ENCODE measurements at regions not wholly inside any gene's neighbourhood (a gene's known extent, or its start where the extent isn't known, plus 50 kb on each side); places are given as distances from the start of the nearest gene placed in this dataset.

DNA sequence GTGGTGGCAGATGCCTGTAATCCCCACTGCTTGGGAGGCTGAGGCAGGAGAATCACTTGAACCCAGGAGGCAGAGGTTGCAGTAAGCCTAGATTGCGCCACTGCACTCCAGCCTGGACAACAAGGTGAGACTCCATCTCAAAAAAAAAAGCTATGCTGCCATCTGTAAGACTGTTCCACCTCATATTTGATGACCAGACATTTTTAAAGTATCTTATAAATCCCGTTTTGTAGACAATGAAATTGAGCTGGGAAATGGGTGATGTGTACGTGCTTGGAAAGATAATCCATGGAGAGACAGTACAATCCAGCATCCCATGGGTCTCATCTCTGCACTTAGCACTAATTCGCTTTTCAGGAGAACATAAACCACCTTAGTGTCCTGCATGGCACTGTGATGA is 126.5 kb upstream of the ATP5MC3 start:
- no peak for TF ChIP-seq CREM (CRISPR knock-in tag; IDR thresholded peaks at IDR 0.05)
- no peak for TF ChIP-seq NFYB (CRISPR knock-in tag; conservative IDR thresholded peaks at IDR 0.05; ENCODE audit: low read depth)
- TF ChIP-seq FOXP1 (CRISPR knock-in tag; IDR thresholded peaks at IDR 0.05; ENCODE audit: borderline replicate concordance) = no peak
- TF ChIP-seq, protein P1, sequence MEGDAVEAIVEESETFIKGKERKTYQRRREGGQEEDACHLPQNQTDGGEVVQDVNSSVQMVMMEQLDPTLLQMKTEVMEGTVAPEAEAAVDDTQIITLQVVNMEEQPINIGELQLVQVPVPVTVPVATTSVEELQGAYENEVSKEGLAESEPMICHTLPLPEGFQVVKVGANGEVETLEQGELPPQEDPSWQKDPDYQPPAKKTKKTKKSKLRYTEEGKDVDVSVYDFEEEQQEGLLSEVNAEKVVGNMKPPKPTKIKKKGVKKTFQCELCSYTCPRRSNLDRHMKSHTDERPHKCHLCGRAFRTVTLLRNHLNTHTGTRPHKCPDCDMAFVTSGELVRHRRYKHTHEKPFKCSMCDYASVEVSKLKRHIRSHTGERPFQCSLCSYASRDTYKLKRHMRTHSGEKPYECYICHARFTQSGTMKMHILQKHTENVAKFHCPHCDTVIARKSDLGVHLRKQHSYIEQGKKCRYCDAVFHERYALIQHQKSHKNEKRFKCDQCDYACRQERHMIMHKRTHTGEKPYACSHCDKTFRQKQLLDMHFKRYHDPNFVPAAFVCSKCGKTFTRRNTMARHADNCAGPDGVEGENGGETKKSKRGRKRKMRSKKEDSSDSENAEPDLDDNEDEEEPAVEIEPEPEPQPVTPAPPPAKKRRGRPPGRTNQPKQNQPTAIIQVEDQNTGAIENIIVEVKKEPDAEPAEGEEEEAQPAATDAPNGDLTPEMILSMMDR (IDR thresholded peaks at IDR 0.05) = no peak
- TF ChIP-seq, protein P2, sequence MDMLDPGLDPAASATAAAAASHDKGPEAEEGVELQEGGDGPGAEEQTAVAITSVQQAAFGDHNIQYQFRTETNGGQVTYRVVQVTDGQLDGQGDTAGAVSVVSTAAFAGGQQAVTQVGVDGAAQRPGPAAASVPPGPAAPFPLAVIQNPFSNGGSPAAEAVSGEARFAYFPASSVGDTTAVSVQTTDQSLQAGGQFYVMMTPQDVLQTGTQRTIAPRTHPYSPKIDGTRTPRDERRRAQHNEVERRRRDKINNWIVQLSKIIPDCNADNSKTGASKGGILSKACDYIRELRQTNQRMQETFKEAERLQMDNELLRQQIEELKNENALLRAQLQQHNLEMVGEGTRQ (CRISPR knock-in tag; IDR thresholded peaks at IDR 0.05) = no peak
- TF ChIP-seq, protein P3, sequence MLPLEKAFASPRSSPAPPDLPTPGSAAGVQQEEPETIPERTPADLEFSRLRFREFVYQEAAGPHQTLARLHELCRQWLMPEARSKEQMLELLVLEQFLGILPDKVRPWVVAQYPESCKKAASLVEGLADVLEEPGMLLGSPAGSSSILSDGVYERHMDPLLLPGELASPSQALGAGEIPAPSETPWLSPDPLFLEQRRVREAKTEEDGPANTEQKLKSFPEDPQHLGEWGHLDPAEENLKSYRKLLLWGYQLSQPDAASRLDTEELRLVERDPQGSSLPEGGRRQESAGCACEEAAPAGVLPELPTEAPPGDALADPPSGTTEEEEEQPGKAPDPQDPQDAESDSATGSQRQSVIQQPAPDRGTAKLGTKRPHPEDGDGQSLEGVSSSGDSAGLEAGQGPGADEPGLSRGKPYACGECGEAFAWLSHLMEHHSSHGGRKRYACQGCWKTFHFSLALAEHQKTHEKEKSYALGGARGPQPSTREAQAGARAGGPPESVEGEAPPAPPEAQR (CRISPR knock-in tag; IDR thresholded peaks at IDR 0.05) = no peak
- no peak for TF ChIP-seq JUN (CRISPR knock-in tag; IDR thresholded peaks at IDR 0.05)
- TF ChIP-seq, protein P4, sequence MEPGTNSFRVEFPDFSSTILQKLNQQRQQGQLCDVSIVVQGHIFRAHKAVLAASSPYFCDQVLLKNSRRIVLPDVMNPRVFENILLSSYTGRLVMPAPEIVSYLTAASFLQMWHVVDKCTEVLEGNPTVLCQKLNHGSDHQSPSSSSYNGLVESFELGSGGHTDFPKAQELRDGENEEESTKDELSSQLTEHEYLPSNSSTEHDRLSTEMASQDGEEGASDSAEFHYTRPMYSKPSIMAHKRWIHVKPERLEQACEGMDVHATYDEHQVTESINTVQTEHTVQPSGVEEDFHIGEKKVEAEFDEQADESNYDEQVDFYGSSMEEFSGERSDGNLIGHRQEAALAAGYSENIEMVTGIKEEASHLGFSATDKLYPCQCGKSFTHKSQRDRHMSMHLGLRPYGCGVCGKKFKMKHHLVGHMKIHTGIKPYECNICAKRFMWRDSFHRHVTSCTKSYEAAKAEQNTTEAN (CRISPR knock-in tag; IDR thresholded peaks at IDR 0.05) = no peak
- TF ChIP-seq ELF4 (CRISPR knock-in tag; IDR thresholded peaks at IDR 0.05; ENCODE audit: low read depth) = no peak
- no peak for TF ChIP-seq CREB1 (CRISPR knock-in tag; IDR thresholded peaks at IDR 0.05)
- TF ChIP-seq, protein P5, sequence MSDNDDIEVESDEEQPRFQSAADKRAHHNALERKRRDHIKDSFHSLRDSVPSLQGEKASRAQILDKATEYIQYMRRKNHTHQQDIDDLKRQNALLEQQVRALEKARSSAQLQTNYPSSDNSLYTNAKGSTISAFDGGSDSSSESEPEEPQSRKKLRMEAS (CRISPR knock-in tag; IDR thresholded peaks at IDR 0.05) = no peak
- no peak for TF ChIP-seq KAT7 (CRISPR knock-in tag; IDR thresholded peaks at IDR 0.05; ENCODE audit: borderline replicate concordance)
